SK-N-SH treated with all-trans-retinoic acid at 6 μM for 48 hours (cell line): ENCODE measurements at regions not wholly inside any gene's neighbourhood (a gene's known extent, or its start where the extent isn't known, plus 50 kb on each side); places are given as distances from the start of the nearest gene placed in this dataset.

ENCODE experiments used
- ARNTL ChIP-seq: fragments of 450-650 bp; formaldehyde crosslinking; IDR thresholded peaks from 2 replicates; pipeline ENCODE4 v1.5.0; 2020; ENCODE audit warnings: low read depth, mild to moderate bottlenecking, moderate library complexity, borderline replicate concordance
- GLIS3 ChIP-seq: fragments of 250-450 bp; sonication (Bioruptor Pico); IDR thresholded peaks from 2 replicates; pipeline ENCODE4 v1.5.0; 2020; ENCODE audit warnings: mild to moderate bottlenecking, moderate library complexity
- RARB ChIP-seq: fragments of 250-450 bp; sonication (Bioruptor Pico); IDR thresholded peaks from 2 replicates; pipeline ENCODE4 v1.8.0; 2021; ENCODE audit warnings: mild to moderate bottlenecking, moderate library complexity
- TOX ChIP-seq: fragments of 250-450 bp; sonication (Bioruptor Pico); IDR thresholded peaks from 2 replicates; pipeline ENCODE4 v1.8.0; 2021; ENCODE audit warnings: mild to moderate bottlenecking, moderate library complexity, borderline replicate concordance
- TF ChIP-seq, protein P1 (sequence below): fragments of 250-450 bp; sonication (Bioruptor Pico); IDR thresholded peaks from 2 replicates; pipeline ENCODE4 v1.8.0; 2020; ENCODE audit warnings: mild to moderate bottlenecking, moderate library complexity, borderline replicate concordance
- TF ChIP-seq, protein P2 (sequence below): fragments of 250-450 bp; sonication (Bioruptor Pico); IDR thresholded peaks from 2 replicates; pipeline ENCODE4 v1.5.0; 2020; ENCODE audit warnings: mild to moderate bottlenecking, moderate library complexity

DNA sequence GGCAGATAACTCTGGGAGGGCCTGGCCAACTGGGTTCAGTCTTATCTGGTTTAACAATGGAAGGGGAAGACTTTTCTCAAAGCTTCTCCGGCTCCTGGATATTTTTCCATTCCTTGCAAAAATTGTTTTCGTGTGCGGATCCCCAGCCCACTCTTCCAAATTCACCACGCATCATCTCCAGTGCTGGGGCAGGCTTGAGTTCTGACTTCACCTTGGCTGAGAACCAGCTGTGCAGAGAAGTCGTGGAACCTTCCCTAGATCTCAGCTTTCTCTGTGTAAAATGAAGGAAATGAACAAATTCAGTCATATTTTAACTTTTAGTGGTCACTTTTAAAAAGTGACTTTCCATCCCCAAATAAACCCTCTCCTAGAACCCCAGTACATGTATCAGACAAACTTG lies 297.0 kb downstream of the TCF7L2 start:
- TF ChIP-seq GLIS3 (CRISPR knock-in tag): no peak
- TF ChIP-seq ARNTL: no peak
- TF ChIP-seq, protein P1, sequence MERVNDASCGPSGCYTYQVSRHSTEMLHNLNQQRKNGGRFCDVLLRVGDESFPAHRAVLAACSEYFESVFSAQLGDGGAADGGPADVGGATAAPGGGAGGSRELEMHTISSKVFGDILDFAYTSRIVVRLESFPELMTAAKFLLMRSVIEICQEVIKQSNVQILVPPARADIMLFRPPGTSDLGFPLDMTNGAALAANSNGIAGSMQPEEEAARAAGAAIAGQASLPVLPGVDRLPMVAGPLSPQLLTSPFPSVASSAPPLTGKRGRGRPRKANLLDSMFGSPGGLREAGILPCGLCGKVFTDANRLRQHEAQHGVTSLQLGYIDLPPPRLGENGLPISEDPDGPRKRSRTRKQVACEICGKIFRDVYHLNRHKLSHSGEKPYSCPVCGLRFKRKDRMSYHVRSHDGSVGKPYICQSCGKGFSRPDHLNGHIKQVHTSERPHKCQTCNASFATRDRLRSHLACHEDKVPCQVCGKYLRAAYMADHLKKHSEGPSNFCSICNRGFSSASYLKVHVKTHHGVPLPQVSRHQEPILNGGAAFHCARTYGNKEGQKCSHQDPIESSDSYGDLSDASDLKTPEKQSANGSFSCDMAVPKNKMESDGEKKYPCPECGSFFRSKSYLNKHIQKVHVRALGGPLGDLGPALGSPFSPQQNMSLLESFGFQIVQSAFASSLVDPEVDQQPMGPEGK (CRISPR knock-in tag): no peak
- TF ChIP-seq RARB (CRISPR knock-in tag): no peak
- TF ChIP-seq, protein P2, sequence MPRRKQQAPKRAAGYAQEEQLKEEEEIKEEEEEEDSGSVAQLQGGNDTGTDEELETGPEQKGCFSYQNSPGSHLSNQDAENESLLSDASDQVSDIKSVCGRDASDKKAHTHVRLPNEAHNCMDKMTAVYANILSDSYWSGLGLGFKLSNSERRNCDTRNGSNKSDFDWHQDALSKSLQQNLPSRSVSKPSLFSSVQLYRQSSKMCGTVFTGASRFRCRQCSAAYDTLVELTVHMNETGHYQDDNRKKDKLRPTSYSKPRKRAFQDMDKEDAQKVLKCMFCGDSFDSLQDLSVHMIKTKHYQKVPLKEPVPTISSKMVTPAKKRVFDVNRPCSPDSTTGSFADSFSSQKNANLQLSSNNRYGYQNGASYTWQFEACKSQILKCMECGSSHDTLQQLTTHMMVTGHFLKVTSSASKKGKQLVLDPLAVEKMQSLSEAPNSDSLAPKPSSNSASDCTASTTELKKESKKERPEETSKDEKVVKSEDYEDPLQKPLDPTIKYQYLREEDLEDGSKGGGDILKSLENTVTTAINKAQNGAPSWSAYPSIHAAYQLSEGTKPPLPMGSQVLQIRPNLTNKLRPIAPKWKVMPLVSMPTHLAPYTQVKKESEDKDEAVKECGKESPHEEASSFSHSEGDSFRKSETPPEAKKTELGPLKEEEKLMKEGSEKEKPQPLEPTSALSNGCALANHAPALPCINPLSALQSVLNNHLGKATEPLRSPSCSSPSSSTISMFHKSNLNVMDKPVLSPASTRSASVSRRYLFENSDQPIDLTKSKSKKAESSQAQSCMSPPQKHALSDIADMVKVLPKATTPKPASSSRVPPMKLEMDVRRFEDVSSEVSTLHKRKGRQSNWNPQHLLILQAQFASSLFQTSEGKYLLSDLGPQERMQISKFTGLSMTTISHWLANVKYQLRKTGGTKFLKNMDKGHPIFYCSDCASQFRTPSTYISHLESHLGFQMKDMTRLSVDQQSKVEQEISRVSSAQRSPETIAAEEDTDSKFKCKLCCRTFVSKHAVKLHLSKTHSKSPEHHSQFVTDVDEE (CRISPR knock-in tag): no peak
- no peak for TF ChIP-seq TOX (CRISPR knock-in tag)
